Common myeloid progenitor, CD34-positive (primary cell): ENCODE measurements at regions not wholly inside any gene's neighbourhood (a gene's known extent, or its start where the extent isn't known, plus 50 kb on each side); places are given as distances from the start of the nearest gene placed in this dataset.

Source experiments
- CTCF ChIA-PET: fragments of 350-600 bp; sonication (Branson Sonifier 250); formaldehyde crosslinking; loops from one replicate; lab custom pipeline; 2021; ENCODE audit warnings: antibody characterized with exemption; lab: Charles Lee
- POLR2A ChIA-PET: fragments of 350-600 bp; sonication (Branson Sonifier 250); formaldehyde crosslinking; loops from one replicate; lab custom pipeline; 2021; ENCODE audit warnings: antibody characterized with exemption; lab: Charles Lee
- DNase-seq, 3 donors: peaks; one replicate each; pipeline versions ENCODE4 v3.0.0 to v3.0.0-alpha.2; 2013
- H3K27ac ChIP-seq, 2 experiments: 1 replicate in 1 of 2; 2 replicates in 1 of 2; pipeline ENCODE4 v1.7.0; 2013; ENCODE audit warnings: inconsistent platforms in 2 of 2, low read length in 2 of 2, mild to moderate bottlenecking in 2 of 2, low read depth in 1 of 2, moderate library complexity in 1 of 2; ENCODE audit not compliant: severe bottlenecking in 2 of 2, insufficient read depth in 1 of 2, poor library complexity in 1 of 2
- H3K27me3 ChIP-seq, 5 experiments: replicated peaks in 2 of 5; 1 replicate in 3 of 5; 2 replicates in 2 of 5; pipeline versions ENCODE4 v1.6.1 to v1.7.0; 2013; ENCODE audit warnings: low read length in 4 of 5, mild to moderate bottlenecking in 2 of 5, moderate library complexity in 2 of 5, inconsistent platforms in 1 of 5; ENCODE audit not compliant: insufficient read depth in 5 of 5, control insufficient read depth in 4 of 5
- H3K36me3 ChIP-seq, 4 experiments: 1 replicate in 2 of 4; 2 replicates in 2 of 4; pipeline versions ENCODE4 v1.6.1 to v1.7.0; 2013; ENCODE audit warnings: low read length in 3 of 4, control low read depth in 1 of 4, mild to moderate bottlenecking in 1 of 4; ENCODE audit not compliant: control insufficient read depth in 4 of 4, insufficient read depth in 4 of 4
- H3K4me1 ChIP-seq, 4 experiments: 1 replicate in 3 of 4; 2 replicates in 1 of 4; pipeline versions ENCODE4 v1.6.1 to v1.7.1; 2013; ENCODE audit warnings: low read length in 3 of 4, mild to moderate bottlenecking in 3 of 4, control low read depth in 1 of 4, inconsistent platforms in 1 of 4, moderate library complexity in 1 of 4; ENCODE audit not compliant: control insufficient read depth in 4 of 4, insufficient read depth in 4 of 4; ENCODE audit errors: control extremely low read depth in 1 of 4
- H3K4me3 ChIP-seq, 7 experiments: 1 replicate in 4 of 7; 2 replicates in 3 of 7; pipeline versions ENCODE4 v1.5.1 to v1.7.0; 2013; ENCODE audit warnings: mild to moderate bottlenecking in 7 of 7, low read length in 6 of 7, moderate library complexity in 6 of 7, inconsistent platforms in 2 of 7, low read depth in 2 of 7, control low read depth in 1 of 7; ENCODE audit not compliant: insufficient read depth in 4 of 7, control insufficient read depth in 1 of 7; ENCODE audit errors: extremely low read depth in 1 of 7
- H3K9me3 ChIP-seq, 5 experiments: 1 replicate in 4 of 5; 2 replicates in 1 of 5; pipeline versions ENCODE4 v1.6.1 to v1.7.1; 2013; ENCODE audit warnings: low read length in 4 of 5, mild to moderate bottlenecking in 2 of 5, inconsistent platforms in 1 of 5, low read depth in 1 of 5, moderate library complexity in 1 of 5; ENCODE audit not compliant: control insufficient read depth in 4 of 5, insufficient read depth in 2 of 5; ENCODE audit errors: control extremely low read depth in 1 of 5
- WGBS: methylation state at CpG from one replicate; pipeline ENCODE4 v1.1.5; 2013; ENCODE audit not compliant: insufficient coverage; 5-methylcytosine and 5-hydroxymethylcytosine counted together

- no peak for DNase-seq
- 92% methylated on average over 4 of the region's 5 CpGs for WGBS
- H3K9me3 ChIP-seq: peaks cover 0 to 2% (median 0%) of the 10 kb centered on the region in 5 experiments
- no peak overlapping the region for H3K27ac ChIP-seq
- H3K4me1 ChIP-seq: no peaks in the 10 kb centered on the region
- no peak overlapping the region for H3K4me3 ChIP-seq
- ChIA-PET CTCF (interaction anchor here (0.6 kb wide), 1 partner anchor 30 kb away, joined by 3 read pairs; no protein-coding TSS in a partner anchor), POLR2A (no interaction called here)
- no peaks in the 10 kb centered on the region for H3K36me3 ChIP-seq
- H3K27me3 ChIP-seq: peaks cover 0 to 6% (median 0%) of the 10 kb centered on the region in 5 experiments
Observed at GRCh38 chr20:48562586-48563116, 265.1 kb downstream of the PREX1 start.

- ChIA-PET POLR2A (no interaction called here), CTCF (no interaction called here)
- H3K27me3 ChIP-seq: peaks cover 0 to 19% (median 3%) of the 10 kb centered on the region in 5 experiments
- H3K27ac ChIP-seq: no peak overlapping the region
- no peaks in the 10 kb centered on the region for H3K4me1 ChIP-seq
- H3K9me3 ChIP-seq: no peaks in the 10 kb centered on the region
- H3K36me3 ChIP-seq: no peaks in the 10 kb centered on the region
- DNase-seq: no peak
- 100% methylated on average over 4 of the region's 4 CpGs for WGBS
- H3K4me3 ChIP-seq: no peak overlapping the region
Observed at GRCh38 chr20:48558906-48559305, 268.9 kb downstream of the PREX1 start.

GRCh38 chr20:48557380-48557779, 270.4 kb downstream of the PREX1 start:
- ChIA-PET CTCF (no interaction called here), POLR2A (no interaction called here)
- DNase-seq: no peak
- Histone ChIP-seq H3K4me1 (no peaks in the 10 kb centered on the region), H3K4me3 (no peak overlapping the region), H3K36me3 (no peaks in the 10 kb centered on the region), H3K27ac (no peak overlapping the region), H3K27me3 (peaks cover 0 to 23% (median 3%) of the 10 kb centered on the region in 5 experiments), H3K9me3 (no peaks in the 10 kb centered on the region)
- WGBS: 90% methylated on average over 2 of the region's 3 CpGs

- Histone ChIP-seq H3K4me3 (no peak overlapping the region), H3K27ac (no peak overlapping the region), H3K9me3 (no peaks in the 10 kb centered on the region), H3K27me3 (peaks cover 0 to 23% (median 3%) of the 10 kb centered on the region in 5 experiments), H3K36me3 (no peaks in the 10 kb centered on the region), H3K4me1 (no peaks in the 10 kb centered on the region)
- 82% methylated on average over 5 of the region's 6 CpGs for WGBS
- DNase-seq: no peak
- POLR2A ChIA-PET: no interaction called here
- CTCF ChIA-PET: no interaction called here
Observed at GRCh38 chr20:48556956-48557355, 270.8 kb downstream of the PREX1 start.

- ChIA-PET CTCF (no interaction called here), POLR2A (no interaction called here)
- H3K27me3 ChIP-seq: peaks cover 2 to 33% (median 7%) of the 10 kb centered on the region in 5 experiments
- H3K36me3 ChIP-seq: no peaks in the 10 kb centered on the region
- H3K9me3 ChIP-seq: no peaks in the 10 kb centered on the region
- no peak overlapping the region for H3K4me3 ChIP-seq
- 92% methylated on average over 5 of the region's 8 CpGs for WGBS
- H3K27ac ChIP-seq: no peak overlapping the region
- H3K4me1 ChIP-seq: no peaks in the 10 kb centered on the region
- DNase-seq: no peak
Observed at GRCh38 chr20:48552550-48552949, 275.2 kb downstream of the PREX1 start.

- WGBS: 90% methylated on average over 7 of the region's 7 CpGs
- H3K9me3 ChIP-seq: no peaks in the 10 kb centered on the region
- no peaks in the 10 kb centered on the region for H3K4me1 ChIP-seq
- H3K27ac ChIP-seq: no peak overlapping the region
- CTCF ChIA-PET: no interaction called here
- H3K27me3 ChIP-seq: peaks cover 2 to 24% (median 7%) of the 10 kb centered on the region in 5 experiments
- H3K4me3 ChIP-seq: no peak overlapping the region
- H3K36me3 ChIP-seq: no peaks in the 10 kb centered on the region
- POLR2A ChIA-PET: no interaction called here
- DNase-seq: no peak
Observed at GRCh38 chr20:48550814-48551213, 277.0 kb downstream of the PREX1 start.

- Histone ChIP-seq H3K4me3 (no peak overlapping the region), H3K9me3 (peaks cover 0 to 3% (median 0%) of the 10 kb centered on the region in 5 experiments), H3K4me1 (no peaks in the 10 kb centered on the region), H3K36me3 (no peaks in the 10 kb centered on the region), H3K27me3 (peaks cover 0 to 26% (median 7%) of the 10 kb centered on the region in 5 experiments), H3K27ac (no peak overlapping the region)
- no peak for DNase-seq
- WGBS: 94% methylated on average over 7 of the region's 7 CpGs
- CTCF ChIA-PET: interaction anchor here (1.5 kb wide), 1 partner anchor 10 kb away, joined by 3 read pairs; no protein-coding TSS in a partner anchor
- POLR2A ChIA-PET: no interaction called here
Observed at GRCh38 chr20:48547664-48548063, 280.1 kb downstream of the PREX1 start.
